ENCODE measurements at regions not wholly inside any gene's neighbourhood (a gene's known extent, or its start where the extent isn't known, plus 50 kb on each side); places are given as distances from the start of the nearest gene placed in this dataset.
A peak's percentile ranks its signal among the peaks of the same experiment; 100 is the strongest.
"Not testable (repeated sequence)": the region's sequence is repeated elsewhere in the genome, so short reads cannot be mapped to it uniquely, and the experiment has no call there.

- DNase-seq (ENCODE audit: low spot score), result no peak
These were observed 139.4 kb upstream of the HMGA2 start for GRCh38 chr12:65684906-65685305.

DNA sequence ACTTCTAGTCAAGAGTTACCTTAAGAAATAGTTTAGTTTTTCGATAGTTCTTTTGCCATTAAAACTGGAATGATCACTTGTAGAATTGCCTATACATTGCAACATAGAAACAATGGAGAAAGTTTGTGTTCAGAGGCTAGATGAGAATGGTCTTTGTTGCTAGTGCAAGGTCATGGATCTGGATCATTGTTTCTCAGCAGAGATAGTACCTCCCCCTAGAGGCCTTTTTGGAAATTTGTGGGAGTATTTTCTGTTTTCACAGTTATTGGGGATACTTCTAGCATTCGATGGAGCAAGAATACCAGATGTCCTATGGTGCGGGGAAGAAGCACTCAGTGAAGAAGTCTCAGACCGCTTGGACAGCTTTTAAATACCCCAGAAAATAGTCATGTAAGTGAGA is 138.8 kb upstream of the HMGA2 start:
- no peak for DNase-seq (ENCODE audit: low spot score)

GRCh38 chr12:65689508-65689907 is 134.8 kb upstream of the HMGA2 start:
- no peak for DNase-seq (ENCODE audit: low spot score)

GRCh38 chr12:65690477-65690876 is 133.8 kb upstream of the HMGA2 start:
- peak; percentile 51 for DNase-seq (ENCODE audit: low spot score)

- DNase-seq (ENCODE audit: low spot score), result no peak
These were observed 130.2 kb upstream of the HMGA2 start for GRCh38 chr12:65694130-65694529.

DNA sequence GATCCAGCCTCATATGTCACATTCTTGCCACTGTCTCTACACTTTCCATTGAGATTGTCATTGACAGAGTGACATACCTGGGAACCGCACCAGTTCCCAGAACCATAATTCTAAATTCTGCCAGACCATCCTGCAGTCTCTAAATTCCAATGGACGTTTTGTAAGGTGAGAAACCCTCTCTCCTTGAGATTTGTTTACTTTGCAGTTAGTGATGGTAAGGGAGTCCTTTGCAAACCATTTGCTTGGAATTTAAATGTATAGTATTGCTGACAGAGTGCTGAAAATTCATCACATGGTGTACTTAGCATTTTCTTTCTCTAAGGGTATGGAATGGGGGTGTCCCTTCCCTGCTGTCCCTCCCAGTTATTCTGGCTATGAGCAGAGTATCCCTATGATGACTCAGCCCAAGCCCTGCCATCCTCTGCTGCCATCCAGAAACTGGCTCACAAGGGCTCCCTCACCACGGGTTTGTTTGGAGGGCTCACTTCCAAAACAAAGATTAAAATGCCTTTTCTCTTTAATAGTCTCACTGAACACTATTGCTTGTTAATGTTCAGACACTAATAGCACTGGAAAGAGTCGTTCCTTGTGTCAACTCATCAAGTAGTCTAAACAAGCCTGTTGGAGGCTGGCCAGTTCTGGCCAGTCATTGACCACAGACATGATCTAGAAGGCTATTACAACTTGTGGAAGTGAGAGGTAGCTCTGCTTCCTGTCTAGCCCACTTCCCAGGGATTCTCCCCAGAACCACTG is 129.0 kb upstream of the HMGA2 start:
- peak; percentile 87 for DNase-seq (ENCODE audit: low spot score)

DNA sequence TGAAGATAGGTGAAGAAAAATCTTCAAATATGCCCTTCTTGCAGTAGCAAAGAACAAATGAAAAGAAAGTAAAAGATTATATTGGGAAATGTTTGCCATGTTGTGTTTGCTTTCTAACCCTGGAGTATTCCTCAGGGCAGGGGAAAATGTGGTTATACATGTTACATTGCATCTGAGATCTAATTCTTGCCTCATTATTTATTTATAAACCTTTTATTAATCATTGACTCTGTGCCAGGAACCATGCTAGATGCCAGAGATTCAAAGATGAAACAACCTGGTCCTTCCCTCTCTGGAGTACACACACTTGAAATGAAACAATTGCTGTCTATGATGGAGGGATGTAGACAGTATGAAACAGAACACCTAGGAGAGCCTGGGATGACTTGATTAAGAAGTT is 128.1 kb upstream of the HMGA2 start:
- no peak for DNase-seq (ENCODE audit: low spot score)

DNA sequence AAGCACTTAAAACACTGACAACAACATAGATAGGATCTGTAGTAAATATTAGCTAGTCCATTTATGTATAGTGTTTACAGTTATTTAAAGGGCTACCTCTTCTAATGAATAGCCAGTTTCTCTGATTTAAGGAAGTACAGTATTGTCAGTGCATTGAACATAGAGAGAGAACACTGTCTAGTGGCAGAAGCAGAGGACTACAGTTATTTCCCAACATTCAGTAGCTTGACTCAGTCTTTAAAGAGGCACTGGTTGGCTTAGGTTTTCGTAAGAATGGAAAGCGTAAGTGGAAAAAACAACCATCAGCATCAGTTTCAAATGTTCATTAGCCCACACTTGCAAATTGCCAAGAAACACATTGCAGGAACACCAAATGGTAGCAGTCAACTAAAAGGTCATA is 125.0 kb upstream of the HMGA2 start:
- DNase-seq (ENCODE audit: low spot score), result no peak

DNA sequence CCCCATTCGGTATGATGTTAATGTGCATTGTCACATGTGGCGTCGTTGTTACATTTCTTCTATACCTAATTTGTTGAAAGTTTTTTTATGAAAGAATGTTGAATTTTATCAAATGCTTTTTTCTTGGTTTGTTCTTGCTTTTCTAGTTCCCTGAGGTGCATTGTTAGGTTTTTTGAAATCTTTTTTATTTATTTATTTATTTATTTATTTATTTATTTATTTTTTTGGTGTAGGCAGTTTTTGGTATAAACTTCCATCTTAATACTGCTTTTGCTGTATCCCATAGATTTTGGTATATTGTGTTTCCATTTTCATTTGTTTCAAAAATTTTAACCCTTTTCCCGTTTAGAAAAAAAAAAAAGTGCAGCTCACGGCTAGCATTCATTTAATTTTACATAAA is 121.1 kb upstream of the HMGA2 start:
- DNase-seq (ENCODE audit: low spot score), result no peak

- no peak for DNase-seq (ENCODE audit: low spot score)
These were observed 118.9 kb upstream of the HMGA2 start for GRCh38 chr12:65705380-65705876.

DNA sequence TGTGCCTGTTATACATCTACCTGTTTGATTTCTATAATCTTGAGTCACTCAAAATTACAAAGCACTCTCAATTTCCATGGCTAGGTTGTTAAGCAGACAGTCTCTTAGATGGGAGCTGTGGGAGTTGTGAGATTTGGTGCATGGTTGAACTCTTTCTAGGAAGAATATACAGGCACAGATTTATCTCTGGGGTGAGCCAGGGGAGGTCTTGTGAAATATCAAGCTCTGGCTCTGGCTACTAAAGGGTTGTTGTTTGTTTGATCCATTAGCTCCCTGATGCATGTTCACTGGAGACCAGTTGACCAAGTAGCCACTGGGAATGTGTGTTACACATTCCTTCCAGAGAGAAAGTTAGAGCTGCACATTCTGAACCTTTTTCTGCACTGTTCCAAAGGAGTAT is 117.2 kb upstream of the HMGA2 start:
- no peak for DNase-seq (ENCODE audit: low spot score)

DNA sequence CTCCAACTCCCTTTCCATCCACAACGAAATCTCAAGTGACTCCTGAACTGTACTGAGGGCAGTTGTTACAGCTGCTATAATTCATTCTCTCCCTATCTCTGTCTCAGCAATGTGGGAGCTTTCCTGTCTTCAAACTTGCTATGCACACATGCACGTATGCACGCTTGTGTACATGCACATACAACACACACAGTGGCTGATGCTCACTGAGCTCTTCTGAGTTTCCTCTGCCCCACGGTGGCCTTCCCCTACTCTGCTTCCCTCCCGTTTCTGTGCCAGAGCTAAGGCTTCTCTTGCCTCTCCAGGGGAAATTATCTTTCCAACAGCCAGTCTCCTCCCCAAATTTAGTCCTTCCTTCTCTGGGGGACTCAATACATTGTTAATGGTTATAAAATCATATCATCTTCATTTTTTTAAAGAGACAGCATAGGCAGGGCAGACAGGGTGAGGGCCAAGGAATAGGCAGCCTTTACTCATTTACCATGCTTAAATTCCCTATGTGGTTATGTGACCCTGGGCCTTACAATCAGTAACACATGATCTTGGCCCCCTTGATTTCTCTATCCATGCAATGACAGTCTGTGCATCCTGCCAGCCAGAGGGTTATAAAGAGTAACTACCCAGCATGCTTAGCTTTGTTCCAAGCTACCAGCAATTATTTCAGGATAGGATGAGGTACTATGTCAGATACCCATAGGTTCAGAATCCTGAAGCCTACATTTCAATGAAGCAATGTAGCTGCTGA is 111.9 kb upstream of the HMGA2 start:
- no peak for DNase-seq (ENCODE audit: low spot score)

GRCh38 chr12:65715961-65716360 is 108.3 kb upstream of the HMGA2 start:
- DNase-seq (ENCODE audit: low spot score), result no peak

DNA sequence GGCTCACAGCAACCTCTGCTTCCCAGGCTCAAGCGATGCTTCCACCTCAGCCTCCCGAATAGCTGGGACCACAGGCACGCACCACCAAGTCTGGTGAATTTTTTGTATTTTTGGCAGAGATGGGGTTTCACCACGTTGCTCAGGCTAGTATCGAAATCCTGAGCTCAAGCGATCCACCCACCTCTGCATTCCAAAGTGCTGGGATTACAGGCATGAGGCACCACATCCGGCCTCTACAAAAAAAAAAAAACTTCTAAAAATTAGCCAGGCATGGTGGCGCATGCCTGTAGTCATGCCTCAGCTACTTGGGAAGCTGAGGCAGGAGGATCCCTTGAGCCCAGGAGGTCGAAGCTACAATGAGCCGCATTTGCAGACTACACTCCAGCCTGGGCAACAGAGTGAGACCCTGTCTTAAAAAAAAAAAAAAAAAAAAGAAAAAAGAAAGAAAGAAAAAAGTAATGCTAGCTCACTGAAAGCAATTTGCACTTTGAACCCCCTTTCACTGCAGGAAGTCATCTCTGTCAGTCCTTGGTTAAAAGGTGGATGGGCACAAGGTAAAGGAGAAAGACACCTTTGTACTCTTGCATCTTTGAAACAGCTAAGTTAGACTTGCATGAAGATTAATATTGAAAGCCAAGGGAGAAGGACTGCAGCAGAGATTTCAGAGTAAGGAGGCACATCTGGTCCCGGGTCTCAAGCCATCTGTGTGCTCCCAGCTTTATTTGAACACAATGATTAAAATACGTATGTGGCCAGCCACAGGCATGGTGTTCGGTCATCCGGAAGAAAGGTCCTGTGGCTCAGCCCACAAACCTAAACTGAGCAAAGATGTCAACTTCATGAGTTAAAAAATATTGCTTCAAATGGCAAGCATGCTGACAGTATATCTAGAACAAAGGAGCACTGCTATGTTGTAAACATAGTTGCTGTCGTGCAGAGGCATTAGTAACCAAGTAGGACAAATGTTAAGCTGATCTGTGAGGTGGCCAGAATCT is 103.8 kb upstream of the HMGA2 start:
- DNase-seq (ENCODE audit: low spot score), result no peak

DNA sequence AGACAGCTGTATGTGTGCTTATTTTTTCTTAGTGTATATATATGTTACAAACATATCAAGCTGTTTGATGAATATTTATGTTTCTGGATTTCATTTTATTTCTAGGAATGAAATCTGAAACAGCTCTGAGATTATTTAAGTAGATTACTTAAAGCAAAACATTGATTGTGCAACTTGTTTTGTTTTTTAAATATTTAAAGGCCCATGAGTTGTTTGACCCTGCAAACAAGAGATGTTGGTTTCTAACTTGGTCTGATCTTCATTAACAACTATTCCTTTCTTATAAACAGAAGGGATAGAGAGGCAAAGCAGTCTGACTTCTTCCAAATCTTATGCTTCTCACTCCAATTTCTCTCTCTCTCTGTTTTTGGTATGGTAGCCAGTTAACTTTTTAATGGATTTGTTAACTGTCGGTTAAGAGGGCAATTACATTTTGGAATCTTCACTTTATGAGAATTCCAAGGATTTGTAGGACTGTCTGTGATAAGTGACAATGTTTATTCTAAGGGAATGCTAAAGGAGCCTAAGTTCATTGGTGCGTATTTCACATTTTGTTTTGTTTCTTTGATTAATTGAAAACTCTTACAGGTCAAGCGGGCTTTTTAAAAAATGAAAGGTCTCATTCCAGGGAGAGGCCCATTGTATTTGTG is 102.6 kb upstream of the HMGA2 start:
- DNase-seq (ENCODE audit: low spot score), result no peak

DNA sequence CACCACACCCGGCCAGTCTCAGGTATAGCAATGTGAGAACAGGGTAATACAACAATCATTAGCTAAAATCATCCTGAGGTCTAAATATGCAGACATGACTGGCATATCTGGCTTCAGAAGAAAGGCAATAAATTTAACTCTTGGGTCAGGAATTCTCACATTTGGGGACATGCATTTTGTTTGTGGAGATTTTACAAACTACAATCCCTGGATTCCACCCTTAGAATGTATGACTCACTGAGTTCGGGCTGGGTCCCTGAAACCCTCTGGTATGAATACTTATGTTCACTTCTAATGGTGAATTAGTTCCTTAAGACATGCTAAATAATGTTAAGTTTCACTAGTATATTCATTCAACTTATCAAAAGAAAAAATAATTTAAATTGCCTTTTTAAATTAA is 98.9 kb upstream of the HMGA2 start:
- no peak for DNase-seq (ENCODE audit: low spot score)

DNA sequence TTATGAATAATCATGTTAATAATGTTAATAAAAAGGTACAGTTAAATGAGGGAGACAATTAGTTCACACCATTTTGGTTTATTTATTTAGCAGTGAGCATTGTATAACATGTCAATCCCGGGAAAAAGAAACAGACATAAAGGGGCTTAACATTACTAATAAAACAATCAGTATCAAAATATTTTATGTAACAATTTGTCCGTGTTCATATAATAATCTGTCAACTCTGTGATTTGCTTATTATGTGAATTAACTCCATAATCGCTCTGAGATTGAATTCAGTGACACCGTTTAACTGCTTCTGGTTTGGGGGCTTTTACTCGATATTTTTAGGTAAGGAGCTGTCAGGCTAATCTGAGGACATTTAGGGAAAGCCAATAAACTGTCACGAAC is 95.8 kb upstream of the HMGA2 start:
- no peak for DNase-seq (ENCODE audit: low spot score)

GRCh38 chr12:65728848-65729793 is 95.2 kb upstream of the HMGA2 start:
- no peak for DNase-seq (ENCODE audit: low spot score)

DNA sequence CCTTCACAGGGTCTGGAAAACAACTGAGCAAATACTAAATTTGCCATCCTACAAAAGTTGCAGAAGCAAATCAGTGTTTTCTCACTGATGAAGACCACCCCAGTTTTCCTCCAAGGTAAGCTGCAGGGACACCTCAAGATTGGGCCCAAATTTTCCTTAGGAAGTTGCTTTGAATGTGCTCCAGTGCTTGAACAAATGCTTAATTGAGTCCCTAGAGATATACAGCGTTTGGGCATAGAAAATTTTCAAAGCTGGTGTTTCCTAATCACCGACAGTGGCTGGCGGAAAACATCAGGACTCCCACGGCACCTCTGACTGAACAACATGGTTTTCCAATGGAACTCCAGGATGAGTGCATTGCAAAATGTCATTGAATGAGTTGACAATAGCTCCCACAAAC is 92.5 kb upstream of the HMGA2 start:
- DNase-seq (ENCODE audit: low spot score), result no peak

DNA sequence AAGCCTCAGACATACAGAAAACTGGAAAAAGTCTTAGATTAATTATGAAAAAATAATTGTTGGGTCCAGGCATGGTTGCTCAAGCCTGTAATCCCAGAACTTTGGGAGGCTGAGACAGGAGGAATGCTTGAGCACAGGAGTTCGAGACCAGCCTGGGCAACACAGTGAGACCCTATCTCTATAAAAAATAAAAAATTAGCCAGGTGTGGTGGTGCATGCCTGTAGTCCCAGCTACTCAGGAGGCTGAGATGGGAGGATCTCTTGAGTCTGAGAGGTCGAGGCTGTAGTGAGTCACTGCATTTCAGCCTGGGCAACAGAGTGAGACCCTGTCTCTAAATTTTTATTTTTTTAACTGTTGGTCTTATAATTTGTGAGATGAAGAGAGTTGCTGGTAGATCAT is 90.6 kb upstream of the HMGA2 start:
- DNase-seq (ENCODE audit: low spot score), result not testable (repeated sequence)

DNA sequence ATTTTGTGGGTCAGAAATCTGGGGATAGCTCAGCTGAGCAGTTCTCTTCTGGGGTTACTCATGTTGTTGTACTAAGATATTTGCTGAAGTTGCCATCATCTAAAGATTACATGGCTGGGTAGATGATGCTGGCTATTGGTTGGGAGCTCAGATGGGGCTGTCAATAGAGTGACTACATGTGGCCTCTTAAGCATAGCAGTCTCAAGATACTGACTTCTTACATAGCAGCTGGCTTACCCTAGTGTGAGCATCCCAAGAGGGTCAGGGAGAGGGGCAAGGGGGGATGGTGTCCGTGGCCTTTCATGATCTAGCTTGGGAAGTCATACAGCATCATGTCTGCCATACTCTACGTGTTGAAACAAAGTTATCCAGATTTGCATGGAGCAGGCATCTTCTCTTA is 90.1 kb upstream of the HMGA2 start:
- DNase-seq (ENCODE audit: low spot score), result no peak

Data from COLO829 (cell line).